ENCODE measurements at regions not wholly inside any gene's neighbourhood (a gene's known extent, or its start where the extent isn't known, plus 50 kb on each side); places are given as distances from the start of the nearest gene placed in this dataset.
"Not testable (repeated sequence)": the region's sequence is repeated elsewhere in the genome, so short reads cannot be mapped to it uniquely, and the experiment has no call there.

DNA sequence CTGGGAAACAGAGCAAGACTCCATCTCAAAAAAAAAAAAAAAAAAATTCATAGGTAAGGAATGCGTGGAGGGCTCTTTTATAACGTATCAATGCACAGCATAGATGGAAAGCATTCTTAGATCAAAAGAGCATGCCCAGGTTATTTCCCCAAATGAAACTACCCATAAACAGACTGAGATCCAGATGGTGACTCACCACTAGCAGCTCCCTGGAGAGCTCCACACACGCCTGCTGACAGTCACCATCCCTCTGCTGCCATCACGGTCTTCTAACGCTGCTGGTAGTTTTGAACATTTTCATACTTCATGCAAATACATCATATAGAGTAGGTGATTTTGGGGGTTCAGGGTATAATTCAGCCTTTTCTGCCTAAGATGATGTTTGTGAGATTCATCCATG is 136.9 kb downstream of the ASMT start:
- peaks cover 0 to 6% (median 3%) of the 10 kb centered on the region in 3 donors for H3K27me3 Mint-ChIP-seq (ENCODE audit: low read depth in 3 of 3)
- Histone ChIP-seq H3K4me1 (ENCODE audit: control insufficient read depth in 1 of 2, insufficient read depth in 2 of 2, low read length in 2 of 2) (no peaks in the 10 kb centered on the region), H3K27ac (ENCODE audit: low read depth in 1 of 2, low read length in 2 of 2) (no peak overlapping the region), H2AFZ (ENCODE audit: insufficient read depth, low read depth, low read length, poor library complexity, severe bottlenecking) (no peak overlapping the region), H4K20me1 (ENCODE audit: insufficient read depth, low read length) (no peaks in the 10 kb centered on the region), H3K4me2 (replicated peaks; ENCODE audit: extremely low read depth, low read length, poor library complexity, severe bottlenecking) (no peak overlapping the region), H3K27me3 (ENCODE audit: control insufficient read depth in 2 of 2, insufficient read depth in 2 of 2, low read length in 2 of 2) (no peaks in the 10 kb centered on the region), H3K36me3 (replicated peaks in 1 of 2; ENCODE audit: control insufficient read depth in 1 of 2, insufficient read depth in 2 of 2, low read length in 2 of 2) (no peaks in the 10 kb centered on the region), H3K9me3 (replicated peaks in 1 of 2; ENCODE audit: control insufficient read depth in 1 of 2, insufficient read depth in 1 of 2, low read length in 2 of 2) (peaks cover 6 to 20% of the 10 kb centered on the region in 2 donors), H3K9ac (ENCODE audit: insufficient read depth, low read length, poor library complexity, severe bottlenecking) (no peak overlapping the region), H3K4me3 (replicated peaks in 1 of 3; ENCODE audit: low read depth in 2 of 3, low read length in 3 of 3) (no peak overlapping the region), H3K79me2 (ENCODE audit: insufficient read depth, low read length) (no peaks in the 10 kb centered on the region)
- H3K9me3 Mint-ChIP-seq: peaks cover 0 to 16% (median 13%) of the 10 kb centered on the region in 7 donors
- H3K36me3 Mint-ChIP-seq: no peaks in the 10 kb centered on the region
- no peak overlapping the region for H3K4me3 Mint-ChIP-seq
- no peak for DNase-seq
- 93% methylated on average over 2 of the region's 5 CpGs for WGBS (ENCODE audit: insufficient coverage)
- no peak overlapping the region for H3K27ac Mint-ChIP-seq
- TF ChIP-seq, protein P1, sequence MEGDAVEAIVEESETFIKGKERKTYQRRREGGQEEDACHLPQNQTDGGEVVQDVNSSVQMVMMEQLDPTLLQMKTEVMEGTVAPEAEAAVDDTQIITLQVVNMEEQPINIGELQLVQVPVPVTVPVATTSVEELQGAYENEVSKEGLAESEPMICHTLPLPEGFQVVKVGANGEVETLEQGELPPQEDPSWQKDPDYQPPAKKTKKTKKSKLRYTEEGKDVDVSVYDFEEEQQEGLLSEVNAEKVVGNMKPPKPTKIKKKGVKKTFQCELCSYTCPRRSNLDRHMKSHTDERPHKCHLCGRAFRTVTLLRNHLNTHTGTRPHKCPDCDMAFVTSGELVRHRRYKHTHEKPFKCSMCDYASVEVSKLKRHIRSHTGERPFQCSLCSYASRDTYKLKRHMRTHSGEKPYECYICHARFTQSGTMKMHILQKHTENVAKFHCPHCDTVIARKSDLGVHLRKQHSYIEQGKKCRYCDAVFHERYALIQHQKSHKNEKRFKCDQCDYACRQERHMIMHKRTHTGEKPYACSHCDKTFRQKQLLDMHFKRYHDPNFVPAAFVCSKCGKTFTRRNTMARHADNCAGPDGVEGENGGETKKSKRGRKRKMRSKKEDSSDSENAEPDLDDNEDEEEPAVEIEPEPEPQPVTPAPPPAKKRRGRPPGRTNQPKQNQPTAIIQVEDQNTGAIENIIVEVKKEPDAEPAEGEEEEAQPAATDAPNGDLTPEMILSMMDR (IDR thresholded peaks at IDR 0.05): no peak
- intact Hi-C loops (cut with micrococcal nuclease): no loop called here
- H3K4me1 Mint-ChIP-seq: no peaks in the 10 kb centered on the region

DNA sequence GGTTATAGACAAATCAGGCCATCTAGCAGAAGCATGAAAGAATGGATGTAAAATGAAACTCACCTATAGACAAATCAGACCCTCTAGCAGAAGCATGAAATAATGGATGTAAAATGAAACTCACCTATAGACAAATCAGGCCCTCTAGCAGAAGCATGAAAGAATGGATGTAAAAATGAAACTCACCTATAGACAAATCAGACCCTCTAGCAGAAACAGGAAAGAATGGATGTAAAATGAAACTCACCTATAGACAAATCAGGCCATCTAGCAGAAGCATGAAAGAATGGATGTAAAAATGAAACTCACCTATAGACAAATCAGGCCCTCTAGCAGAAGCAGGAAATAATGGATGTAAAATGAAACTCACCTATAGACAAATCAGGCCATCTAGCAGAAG is 137.9 kb downstream of the ASMT start:
- H3K4me3 Mint-ChIP-seq; H2AFZ ChIP-seq (ENCODE audit: insufficient read depth, low read depth, low read length, poor library complexity, severe bottlenecking); H3K9ac ChIP-seq (ENCODE audit: insufficient read depth, low read length, poor library complexity, severe bottlenecking); H3K27ac Mint-ChIP-seq; H3K27ac ChIP-seq (ENCODE audit: low read depth in 1 of 2, low read length in 2 of 2); H3K36me3 ChIP-seq (replicated peaks in 1 of 2; ENCODE audit: control insufficient read depth in 1 of 2, insufficient read depth in 2 of 2, low read length in 2 of 2); DNase-seq; intact Hi-C loops (cut with micrococcal nuclease); H3K27me3 Mint-ChIP-seq (ENCODE audit: low read depth in 3 of 3); H3K36me3 Mint-ChIP-seq; H3K4me2 ChIP-seq (replicated peaks; ENCODE audit: extremely low read depth, low read length, poor library complexity, severe bottlenecking); H3K79me2 ChIP-seq (ENCODE audit: insufficient read depth, low read length); H3K4me1 Mint-ChIP-seq; H4K20me1 ChIP-seq (ENCODE audit: insufficient read depth, low read length); H3K4me1 ChIP-seq (ENCODE audit: control insufficient read depth in 1 of 2, insufficient read depth in 2 of 2, low read length in 2 of 2); H3K27me3 ChIP-seq (ENCODE audit: control insufficient read depth in 2 of 2, insufficient read depth in 2 of 2, low read length in 2 of 2); H3K4me3 ChIP-seq (replicated peaks in 1 of 3; ENCODE audit: low read depth in 2 of 3, low read length in 3 of 3): not testable (repeated sequence)
- peaks cover 14 to 30% of the 10 kb centered on the region in 2 donors for H3K9me3 ChIP-seq (replicated peaks in 1 of 2; ENCODE audit: control insufficient read depth in 1 of 2, insufficient read depth in 1 of 2, low read length in 2 of 2)
- H3K9me3 Mint-ChIP-seq: peaks cover 10 to 25% (median 17%) of the 10 kb centered on the region in 7 donors

Measured in CD14-positive monocyte (primary cell).